Stimulated activated CD4-positive, alpha-beta T cell treated with anti-CD3 and anti-CD28 coated beads, Interleukin-15, amount 100 ng/mL, for 48 hours (primary cell): ENCODE measurements at regions not wholly inside any gene's neighbourhood (a gene's known extent, or its start where the extent isn't known, plus 50 kb on each side); places are given as distances from the start of the nearest gene placed in this dataset.
"Not testable (repeated sequence)": the region's sequence is repeated elsewhere in the genome, so short reads cannot be mapped to it uniquely, and the experiment has no call there.

Experiments used
- DNase-seq, 2 donors: peaks; one replicate each; pipeline ENCODE4 v3.0.0-alpha.2; 2020; ENCODE audit warnings: low read depth in 2 of 2

DNA sequence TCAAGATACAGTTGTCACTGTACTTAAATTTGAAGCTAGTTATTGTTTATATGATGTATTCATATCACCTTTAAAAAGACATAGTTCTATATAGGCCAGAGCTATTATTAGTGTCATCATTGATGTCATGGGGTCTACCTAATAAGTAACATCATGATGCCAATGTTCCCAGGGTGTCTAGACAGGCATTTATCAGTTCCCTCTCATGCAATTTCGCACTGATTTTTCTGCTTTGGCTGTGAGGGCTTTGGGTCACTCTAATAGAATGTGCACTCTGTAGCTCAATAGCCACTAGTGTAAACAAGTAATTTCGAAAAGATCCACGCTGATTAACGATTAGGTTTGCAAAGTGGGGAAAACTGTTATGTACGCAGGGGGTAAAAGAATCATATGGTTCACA lies 1651.3 kb downstream of the SLITRK5 start:
- DNase-seq: no peak

DNA sequence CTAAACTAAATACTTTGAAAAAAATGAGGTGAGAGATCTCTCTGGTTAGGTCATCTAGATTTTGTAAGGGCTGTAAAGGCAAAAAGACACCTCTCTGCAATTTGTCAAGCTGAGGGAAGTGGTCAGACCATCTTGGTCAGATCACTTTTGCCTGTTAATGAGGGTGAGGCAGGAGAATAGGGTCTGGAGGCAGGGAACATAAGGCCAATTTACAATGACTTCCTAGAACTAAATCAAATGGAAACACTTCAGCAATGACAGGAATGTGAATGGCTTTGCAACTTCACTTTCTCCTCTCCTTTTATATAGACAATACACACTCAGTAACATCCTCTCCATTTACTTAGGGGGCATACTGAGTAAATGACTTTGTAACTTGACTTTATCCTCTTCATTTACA lies 1653.4 kb downstream of the SLITRK5 start:
- no peak for DNase-seq

DNA sequence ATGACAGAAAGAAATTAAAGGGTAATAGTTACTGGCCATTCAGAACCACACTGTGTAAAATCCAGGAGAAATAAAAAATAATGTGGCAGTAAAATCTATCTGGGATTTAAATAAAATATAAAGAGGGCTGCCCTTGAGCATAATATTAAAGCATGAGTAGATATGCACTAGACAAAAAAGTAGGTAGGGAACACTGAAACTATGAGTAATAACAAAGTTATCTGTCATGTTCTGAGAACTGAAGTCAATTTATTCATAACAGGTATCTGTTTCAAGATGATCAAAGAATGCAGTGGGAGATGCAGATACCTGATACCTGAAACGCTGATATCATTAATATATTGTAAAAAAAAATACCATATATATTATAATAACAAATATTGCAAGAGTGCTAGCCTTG lies 1672.0 kb downstream of the SLITRK5 start:
- no peak for DNase-seq

DNA sequence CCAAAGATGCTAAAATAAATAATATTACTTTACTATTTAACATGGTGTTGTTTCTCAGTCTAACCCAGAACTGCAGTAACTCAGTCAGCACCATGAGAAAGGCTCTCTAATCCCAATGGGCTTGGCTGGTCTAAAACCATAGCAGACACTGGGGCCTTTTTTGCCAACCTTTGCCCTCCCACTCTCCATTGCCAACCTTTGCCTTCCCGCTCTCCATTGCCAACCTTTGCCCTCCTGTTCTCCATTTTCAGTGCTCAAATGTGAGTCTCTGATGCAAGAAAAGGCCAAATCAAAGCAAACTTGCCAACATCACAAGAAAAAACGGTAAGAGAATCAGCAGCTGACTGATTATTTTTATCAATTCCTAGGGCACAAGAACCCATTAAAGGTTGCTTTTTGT lies 1681.2 kb downstream of the SLITRK5 start:
- DNase-seq: no peak

DNA sequence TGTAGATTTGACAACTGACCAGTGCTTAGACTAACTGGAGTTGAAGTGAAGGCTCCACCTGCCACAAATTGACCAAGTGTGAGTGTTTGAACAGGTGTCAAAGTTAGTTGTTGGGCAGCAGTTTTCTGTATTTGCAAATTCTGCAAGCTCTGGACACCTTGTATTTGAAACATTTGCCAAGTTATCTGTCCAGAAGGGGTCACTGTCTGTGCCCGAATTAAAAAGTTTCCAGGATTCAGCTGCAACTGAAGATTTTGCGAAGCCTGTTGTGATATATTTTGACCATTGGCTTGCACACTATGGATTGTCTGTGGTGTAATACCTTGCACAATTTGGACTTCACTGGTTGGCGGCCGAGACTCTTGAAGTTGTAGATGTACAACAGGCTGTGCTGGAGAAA lies 1690.7 kb downstream of the SLITRK5 start:
- no peak for DNase-seq

DNA sequence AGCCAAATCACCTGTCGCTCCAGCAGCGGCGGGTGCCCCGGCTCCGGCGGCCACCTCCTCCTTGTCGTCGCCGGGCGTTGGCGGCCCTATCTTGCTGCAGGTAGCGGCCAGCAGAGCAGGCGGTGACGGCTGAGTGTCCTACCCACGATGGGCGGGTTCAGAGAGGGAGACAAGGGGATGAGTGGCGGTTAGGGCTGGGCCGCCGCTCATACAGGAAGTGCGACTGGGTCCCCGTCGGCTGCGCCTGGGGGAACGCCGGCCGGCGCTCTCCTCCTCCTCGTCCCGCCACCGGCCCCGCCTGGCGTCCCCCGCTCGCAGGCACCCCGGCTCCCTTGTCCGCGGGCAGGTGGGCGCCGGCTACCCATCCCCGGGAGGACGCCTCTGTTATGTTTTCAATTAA lies 1692.0 kb downstream of the SLITRK5 start:
- DNase-seq: no peak

DNA sequence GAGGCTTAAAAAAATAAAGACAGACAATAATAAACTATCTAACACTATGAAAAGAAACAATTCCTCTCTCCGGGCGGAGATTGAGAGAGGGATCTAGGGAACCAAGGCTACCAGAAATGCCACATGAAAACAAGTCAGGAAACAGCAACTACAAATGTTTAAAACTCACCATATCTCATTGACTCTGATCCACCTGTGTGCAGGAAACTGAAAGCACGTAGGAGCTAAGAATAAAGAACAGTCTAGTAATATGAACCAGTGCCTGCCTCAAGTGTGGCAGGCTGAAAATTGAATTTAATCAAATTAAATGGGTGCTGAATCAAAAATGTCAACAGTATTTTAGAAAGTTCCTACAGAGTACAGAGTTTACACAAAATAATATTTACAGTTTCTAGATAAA lies 1701.0 kb downstream of the SLITRK5 start:
- DNase-seq: no peak

DNA sequence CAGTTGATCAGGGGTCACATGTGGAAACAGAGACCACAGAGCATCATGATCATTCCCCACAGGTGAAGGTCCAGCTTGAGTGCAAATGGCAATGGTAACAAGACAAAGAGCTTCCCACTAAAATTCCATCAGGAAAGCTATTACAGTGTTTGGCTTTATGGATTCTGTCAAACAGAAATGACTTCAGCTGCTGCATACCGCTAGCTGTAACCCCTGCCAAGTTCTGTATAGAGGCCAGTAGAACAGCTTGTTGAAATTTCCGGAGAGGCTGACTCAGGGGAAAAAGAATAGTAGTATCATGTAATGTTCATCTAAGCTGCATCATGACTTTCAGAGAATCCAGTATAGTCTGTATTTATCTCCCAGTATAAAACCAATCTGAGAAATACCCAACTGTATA lies 1704.7 kb downstream of the SLITRK5 start:
- no peak for DNase-seq

DNA sequence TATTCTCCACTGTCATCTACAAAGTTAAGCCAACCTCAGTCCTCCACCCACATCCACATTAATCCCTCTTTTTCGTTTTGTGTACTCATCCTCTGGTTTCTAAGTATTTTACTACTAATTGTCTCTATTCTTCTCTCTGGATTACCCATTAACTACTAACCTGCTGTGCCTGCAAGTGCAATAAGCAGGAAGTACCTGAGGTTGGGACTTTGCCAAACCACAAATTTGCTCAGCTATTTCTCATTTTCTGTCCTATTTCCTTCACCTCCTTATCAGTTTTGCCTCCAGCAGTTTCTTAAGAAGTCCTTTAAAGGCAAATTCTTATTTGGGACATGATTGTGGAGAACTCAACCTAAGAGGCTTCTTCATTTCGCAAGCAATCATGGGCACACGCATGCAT lies 1708.9 kb downstream of the SLITRK5 start:
- DNase-seq: no peak

DNA sequence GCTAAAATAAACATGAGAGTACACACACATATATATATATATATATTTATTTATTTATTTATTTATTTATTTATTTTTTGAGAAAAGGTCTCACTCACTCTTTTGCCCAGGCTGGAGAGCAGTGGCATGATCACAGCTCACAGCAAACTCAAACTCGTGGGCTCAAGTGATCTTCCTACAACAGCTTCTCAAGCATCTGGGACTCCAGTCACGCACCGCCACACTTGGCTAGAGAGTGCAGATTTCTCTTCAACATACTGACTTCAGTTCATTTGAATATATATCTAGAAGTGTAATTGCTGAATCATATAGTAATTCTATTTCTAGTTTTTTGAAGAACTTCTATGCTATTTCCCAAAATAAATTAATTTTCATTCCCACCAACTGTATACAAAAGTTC lies 1711.8 kb downstream of the SLITRK5 start:
- no peak for DNase-seq

DNA sequence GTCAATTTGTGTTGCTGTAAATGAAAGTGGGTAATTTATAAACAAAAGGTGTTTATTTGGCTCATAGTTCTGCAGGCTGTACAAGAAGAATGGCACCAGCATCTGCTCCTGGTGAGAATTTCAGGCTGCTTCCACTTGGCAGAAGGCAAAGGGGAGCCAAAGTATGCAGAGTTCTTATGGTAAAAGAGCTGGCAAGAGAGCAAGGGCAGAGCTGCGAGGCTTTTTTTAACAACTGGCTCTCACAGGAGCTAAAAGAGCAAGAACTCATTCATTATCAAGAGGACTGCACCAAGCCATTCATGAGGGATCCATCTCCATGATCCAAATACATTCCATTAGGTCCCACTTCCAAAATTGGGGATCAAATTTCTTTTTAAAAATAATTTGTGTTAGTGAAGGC lies 1712.7 kb downstream of the SLITRK5 start:
- DNase-seq: no peak

DNA sequence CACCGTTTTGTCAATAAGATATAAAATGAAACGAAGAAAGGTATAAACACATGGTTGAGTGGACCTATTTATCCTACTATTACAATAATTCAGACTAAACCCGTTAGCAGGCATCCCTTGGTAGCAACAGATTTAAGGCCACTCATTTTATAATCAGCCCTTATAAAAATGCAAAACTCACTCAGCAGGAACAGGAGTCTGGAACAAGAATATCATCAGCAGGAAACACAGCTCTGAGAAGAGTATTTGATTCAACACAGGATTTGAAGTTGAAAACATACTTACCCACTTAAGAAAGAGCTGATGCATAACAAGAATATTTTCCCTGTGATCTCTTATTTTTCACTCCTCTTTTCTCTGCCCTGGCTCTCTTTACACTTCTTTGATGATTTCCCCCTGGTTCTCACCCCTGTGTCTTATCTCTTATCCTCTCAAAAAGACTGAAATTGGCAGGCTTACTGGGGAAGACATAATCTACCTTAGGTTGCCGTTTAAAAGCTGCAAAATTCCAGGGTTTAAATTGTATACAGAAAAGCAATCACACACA lies 1722.7 kb downstream of the SLITRK5 start:
- DNase-seq: no peak

DNA sequence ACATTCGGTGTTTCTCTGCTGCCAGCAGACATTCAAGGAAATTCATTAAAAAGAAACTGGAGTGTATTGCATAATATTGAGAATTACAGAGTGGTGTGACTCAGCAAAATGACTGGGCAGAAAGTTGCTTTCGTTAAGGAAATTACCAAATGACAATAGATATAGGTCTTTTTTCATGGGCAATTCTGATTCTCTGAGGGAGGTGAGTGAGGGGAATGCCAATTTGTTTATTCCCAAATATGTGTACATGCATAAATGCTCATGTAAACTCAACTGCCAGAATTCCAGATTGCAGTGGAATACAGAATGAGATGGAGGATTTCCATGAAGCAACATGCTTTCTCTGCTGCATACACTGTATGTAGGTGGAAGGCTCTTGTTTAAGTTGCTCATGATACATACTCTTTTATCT lies 1730.1 kb downstream of the SLITRK5 start:
- DNase-seq: no peak

DNA sequence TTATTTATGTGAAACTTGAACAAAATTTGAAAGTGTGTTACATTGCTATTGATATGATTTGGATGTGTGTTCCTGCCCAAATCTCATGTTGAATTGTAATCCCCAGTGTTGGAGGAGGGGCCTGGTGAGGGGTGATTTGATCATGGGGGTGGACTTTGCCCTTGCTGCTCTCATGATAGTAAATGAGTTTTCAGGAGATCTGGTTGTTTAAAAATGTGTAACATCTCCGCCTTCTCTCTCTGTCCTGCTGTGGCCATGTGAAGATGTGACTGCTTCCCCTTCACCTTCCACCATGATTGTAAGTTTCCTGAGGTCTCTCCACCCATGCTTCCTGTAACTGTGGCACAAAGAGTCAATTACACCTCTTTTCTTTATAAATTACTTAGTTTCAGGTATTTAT lies 1731.0 kb downstream of the SLITRK5 start:
- DNase-seq: no peak

DNA sequence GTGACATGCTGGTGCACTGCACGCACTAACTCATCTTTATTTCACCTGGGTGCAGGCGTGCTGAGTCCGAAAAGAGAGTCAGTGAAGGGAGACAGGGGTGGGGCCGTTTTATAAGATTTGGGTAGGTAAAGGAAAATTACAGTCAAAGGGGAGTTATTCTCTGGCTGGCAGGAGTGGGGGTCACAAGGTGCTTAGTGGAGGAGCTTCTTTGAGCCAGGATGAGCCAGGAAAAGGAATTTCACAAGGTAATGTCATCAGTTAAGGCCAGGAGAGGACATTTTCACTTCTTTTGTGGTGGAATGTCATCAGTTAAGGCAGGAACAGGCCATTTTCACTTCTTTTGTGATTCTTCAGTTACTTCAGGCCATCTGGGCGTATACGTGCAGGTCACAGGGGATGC lies 1734.9 kb downstream of the SLITRK5 start:
- DNase-seq: not testable (repeated sequence)

DNA sequence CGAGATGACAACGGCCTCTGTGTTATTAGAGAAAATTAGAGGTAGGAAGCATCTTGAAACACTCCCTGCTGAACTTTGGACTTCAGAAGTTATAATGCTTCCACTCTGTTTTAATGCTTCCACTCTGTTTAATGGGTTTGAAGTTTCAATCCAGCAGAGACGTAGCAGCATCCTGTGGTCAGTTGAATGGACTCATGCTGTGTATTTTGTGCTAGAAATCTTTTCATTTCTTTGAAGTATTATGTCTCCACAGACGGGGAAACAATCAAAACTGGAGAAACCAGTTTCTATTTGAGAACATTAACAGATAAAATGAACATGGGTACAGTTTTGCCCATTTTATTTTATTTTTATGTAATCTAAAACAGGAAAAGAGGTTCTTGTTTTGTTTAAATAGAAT lies 1736.2 kb downstream of the SLITRK5 start:
- DNase-seq: no peak

DNA sequence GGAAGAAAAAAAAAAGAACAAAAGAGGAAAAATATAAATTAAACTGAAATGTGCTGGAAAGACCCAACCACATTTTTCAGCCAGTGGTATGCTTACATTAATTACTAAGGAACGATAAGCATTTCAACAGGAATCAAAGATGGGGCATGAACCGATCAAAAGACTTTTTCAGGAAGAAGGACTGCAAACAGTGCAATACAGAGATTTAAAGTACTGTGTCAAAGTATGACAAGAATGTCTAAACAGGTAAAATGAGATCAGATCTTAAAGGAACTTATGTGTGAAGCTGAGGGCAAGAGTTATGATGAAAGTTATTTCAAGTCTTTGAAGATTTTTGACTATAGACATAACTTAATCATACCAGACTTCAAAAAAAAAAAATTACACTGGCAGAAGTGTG lies 1761.8 kb downstream of the SLITRK5 start:
- no peak for DNase-seq

DNA sequence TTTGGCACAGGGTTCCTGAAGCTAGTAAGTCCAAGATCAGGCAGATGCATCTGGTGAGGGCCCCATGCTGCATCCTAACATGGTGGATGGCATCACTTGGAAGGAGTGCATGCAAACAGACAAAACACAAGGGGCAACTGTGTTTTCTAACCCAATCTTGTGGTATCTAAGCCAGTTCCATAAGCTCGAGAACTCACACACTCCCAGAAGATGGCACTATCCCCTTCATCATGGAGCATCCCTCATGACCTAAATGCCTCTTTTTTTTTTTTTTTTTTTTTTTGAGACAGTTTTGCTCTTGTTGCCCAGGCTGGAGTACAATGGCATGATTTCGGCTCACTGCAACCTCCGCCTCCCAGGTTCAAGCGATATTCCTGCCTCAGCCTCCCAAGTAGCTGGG lies 1763.5 kb downstream of the SLITRK5 start:
- not testable (repeated sequence) for DNase-seq

DNA sequence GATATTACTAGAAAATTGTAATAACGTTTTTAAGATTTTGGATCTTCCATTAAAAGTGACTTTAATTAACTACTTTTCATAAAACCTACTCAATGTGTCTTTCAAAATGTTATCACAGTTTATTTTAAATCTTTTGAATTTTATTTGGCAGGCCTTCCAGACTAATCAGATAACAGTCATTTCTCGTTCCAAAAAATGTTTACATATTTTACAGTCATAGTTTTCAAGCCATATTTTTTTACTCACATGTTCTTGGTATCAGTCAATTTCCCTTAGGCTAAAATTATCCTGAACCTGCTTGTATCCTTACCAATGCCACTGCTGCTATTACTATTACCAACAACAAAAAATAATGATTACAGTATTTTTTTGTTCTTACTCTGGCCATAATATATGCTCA lies 1783.5 kb downstream of the SLITRK5 start:
- DNase-seq: no peak

DNA sequence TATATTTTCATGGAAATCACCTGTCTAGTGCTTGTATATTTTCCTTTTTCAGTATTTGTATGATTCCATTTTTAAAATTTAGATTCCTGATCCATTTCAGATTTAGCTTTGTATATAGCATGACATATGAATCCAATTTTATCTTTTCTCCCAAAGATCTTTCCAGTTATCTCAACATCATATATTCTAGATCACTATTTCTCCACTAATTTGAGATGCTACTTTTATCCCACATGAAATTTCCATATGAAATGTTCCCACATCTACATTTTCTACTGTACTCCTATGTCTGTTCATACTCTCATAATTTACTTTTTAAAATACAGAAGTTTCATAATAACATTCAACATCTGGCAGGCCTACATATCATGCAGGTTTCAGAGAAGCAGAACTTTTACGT lies 1784.1 kb downstream of the SLITRK5 start:
- no peak for DNase-seq

DNA sequence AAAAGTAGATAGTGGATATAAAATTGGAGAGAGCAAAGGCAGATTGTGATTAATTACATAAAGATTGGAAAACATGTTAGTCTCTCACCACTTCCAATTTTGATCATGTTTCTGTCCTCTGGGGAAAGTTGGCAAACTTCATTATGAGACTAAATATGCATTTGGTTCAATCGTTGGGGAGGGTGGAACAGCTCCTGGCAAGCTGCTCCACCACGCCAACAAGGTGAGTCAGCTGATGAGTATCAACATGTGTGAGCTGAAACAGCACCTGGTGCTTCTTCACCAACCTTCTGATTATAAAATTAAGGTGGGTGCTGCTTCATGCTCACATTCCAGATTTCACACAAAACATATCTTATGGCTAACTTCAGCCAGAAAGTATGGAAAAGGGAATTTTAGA lies 1784.6 kb downstream of the SLITRK5 start:
- no peak for DNase-seq

DNA sequence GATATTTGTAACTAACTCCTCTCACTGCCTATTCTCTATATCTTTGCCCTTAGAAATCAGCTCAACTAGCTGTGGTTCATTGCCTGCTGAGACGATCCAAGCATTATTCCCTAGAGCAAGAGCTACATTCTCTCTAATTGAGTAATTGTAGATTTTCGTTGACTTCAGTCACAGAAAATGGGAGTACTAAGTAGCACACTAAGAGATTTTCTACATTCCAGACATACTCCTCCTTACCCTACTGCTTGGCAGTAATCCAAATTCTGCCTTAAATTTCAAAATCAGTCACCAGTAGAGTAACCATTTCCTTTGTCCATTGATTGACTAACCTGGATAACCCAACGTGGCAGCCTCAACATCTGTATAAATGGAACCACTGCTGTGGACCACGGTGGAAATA lies 1786.8 kb downstream of the SLITRK5 start:
- DNase-seq: no peak

DNA sequence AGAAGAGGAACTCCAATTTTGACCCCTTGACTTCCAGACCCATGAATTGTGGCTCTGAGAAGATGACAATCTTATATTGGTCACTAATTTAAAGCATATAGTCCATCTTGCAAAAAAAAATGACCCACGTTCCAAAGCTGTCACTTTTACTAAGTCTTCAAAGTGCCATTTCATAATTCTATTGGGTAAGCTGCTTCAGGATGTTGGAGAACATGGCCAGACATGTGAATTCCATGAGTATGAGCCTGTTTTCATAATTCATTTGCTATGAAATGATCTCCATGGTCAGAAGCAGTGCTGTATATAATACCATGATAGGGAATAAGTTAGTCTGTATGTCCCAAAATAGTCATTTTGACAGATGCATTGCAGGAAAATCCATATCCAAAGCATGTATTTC lies 1787.3 kb downstream of the SLITRK5 start:
- no peak for DNase-seq

DNA sequence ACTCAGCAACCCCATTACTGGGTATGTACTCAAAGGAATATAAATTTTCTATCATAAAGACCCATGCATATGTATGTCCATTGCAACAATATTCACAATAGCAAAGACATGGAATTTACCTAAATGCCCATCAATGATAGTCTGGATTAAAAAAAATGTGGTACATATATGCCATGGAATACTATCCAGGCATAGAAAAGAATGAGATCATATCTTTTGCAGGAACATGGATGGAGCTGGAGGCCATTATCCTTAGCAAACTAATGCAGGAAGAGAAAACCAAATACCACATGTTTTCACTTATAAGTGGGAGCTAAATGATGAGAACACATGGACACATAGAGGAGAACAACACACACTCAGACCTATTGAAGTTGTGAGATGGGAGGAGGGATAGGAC lies 1789.7 kb downstream of the SLITRK5 start:
- not testable (repeated sequence) for DNase-seq

DNA sequence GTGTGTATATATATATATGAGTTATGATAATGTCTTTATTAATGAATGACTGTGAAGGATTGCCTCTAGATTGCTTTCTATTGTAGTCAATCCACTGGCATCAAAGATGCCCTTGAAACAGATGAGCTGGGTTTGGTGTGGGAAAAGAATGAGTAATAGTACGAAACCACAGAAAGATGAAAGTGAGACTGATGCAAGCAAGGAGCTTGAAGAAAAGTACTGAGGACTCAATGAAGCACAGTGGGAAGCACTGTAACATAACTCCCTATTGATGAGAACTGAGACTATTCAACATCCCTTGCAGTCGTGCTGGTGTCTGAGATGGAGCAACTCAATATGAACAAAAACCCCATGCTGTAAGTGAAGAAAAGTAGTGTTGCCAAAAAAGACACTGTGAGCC lies 1794.2 kb downstream of the SLITRK5 start:
- DNase-seq: no peak
